Cardiac muscle cell (in vitro differentiated cells and primary cell): ENCODE measurements at regions not wholly inside any gene's neighbourhood (a gene's known extent, or its start where the extent isn't known, plus 50 kb on each side); places are given as distances from the start of the nearest gene placed in this dataset.

Source experiments
- DNase-seq, 2 donors: peaks; one replicate each; pipeline versions ENCODE4 v3.0.0 to v3.0.0-alpha.2; 2010 to 2017; ENCODE audit warnings: low read depth in 1 of 2, low spot score in 1 of 2
- H3K27ac ChIP-seq: fragments of 200-600 bp; sonication (generic); 2 replicates; pipeline ENCODE4 v1.5.1; 2016
- H3K27me3 ChIP-seq: fragments of 200-600 bp; sonication (generic); 2 replicates; pipeline ENCODE4 v1.6.0; 2016; ENCODE audit warnings: control low read depth
- H3K36me3 ChIP-seq: fragments of 200-600 bp; sonication (generic); 2 replicates; pipeline ENCODE4 v1.5.1; 2016; ENCODE audit warnings: control low read depth
- H3K4me1 ChIP-seq: fragments of 200-600 bp; sonication (generic); 2 replicates; pipeline ENCODE4 v1.8.1; 2017; ENCODE audit warnings: low read depth, mild to moderate bottlenecking, mixed run types
- H3K4me3 ChIP-seq: fragments of 200-600 bp; sonication (generic); 2 replicates; pipeline ENCODE4 v1.5.1; 2016; ENCODE audit warnings: mild to moderate bottlenecking
- H3K9me3 ChIP-seq: fragments of 200-600 bp; sonication (generic); 2 replicates; pipeline ENCODE4 v1.5.1; 2017; ENCODE audit warnings: low read depth, mild to moderate bottlenecking, control low read depth
- TF ChIP-seq, protein P1 (sequence below): IDR thresholded peaks from 2 replicates; pipeline ENCODE4 v1.5.1; 2012; ENCODE audit warnings: low read depth, mild to moderate bottlenecking, low read length

DNA sequence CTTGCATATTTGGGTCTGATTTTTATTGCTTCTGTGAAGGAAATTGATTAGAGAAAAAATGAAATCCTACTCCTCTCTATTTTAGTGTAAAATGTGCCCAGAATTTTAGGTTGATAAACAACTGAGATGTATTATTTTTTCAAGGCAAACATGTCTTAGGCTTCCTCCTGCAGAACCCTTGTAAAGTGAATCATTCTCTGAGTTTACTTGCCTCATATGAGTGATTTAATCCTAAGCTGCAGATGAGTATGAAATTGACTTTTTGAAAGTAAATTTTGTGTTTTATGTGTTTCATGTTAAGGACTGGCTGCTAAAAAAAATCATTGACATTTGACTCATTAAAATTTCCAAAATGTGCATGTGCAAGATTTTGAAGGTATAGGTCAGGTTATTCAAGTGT, 138.5 kb upstream of the PHACTR1 start:
- H3K27ac ChIP-seq = no peak overlapping the region
- H3K36me3 ChIP-seq = no peaks in the 10 kb centered on the region
- H3K9me3 ChIP-seq = no peaks in the 10 kb centered on the region
- TF ChIP-seq, protein P1, sequence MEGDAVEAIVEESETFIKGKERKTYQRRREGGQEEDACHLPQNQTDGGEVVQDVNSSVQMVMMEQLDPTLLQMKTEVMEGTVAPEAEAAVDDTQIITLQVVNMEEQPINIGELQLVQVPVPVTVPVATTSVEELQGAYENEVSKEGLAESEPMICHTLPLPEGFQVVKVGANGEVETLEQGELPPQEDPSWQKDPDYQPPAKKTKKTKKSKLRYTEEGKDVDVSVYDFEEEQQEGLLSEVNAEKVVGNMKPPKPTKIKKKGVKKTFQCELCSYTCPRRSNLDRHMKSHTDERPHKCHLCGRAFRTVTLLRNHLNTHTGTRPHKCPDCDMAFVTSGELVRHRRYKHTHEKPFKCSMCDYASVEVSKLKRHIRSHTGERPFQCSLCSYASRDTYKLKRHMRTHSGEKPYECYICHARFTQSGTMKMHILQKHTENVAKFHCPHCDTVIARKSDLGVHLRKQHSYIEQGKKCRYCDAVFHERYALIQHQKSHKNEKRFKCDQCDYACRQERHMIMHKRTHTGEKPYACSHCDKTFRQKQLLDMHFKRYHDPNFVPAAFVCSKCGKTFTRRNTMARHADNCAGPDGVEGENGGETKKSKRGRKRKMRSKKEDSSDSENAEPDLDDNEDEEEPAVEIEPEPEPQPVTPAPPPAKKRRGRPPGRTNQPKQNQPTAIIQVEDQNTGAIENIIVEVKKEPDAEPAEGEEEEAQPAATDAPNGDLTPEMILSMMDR = no peak
- no peak overlapping the region for H3K4me3 ChIP-seq
- no peak for DNase-seq
- no peaks in the 10 kb centered on the region for H3K27me3 ChIP-seq
- H3K4me1 ChIP-seq = no peaks in the 10 kb centered on the region

DNA sequence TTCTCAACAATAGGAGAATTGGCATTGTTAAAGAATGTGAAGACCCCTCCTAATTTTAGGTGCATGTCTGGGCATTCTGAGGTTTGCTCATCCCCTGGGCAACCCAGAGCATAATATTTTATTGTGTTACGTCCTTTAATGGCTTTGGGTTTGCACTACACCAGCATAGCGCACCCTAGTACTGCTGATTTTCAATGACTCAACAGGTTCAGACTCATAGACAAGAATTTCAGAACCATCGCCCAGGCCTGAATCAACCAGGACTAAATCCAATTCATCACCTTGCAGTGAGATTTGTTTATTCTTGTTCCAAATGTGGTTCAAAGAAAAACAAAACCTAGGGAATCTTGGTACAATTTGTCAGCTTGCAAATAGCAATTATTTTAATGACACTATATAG, 137.8 kb upstream of the PHACTR1 start:
- no peaks in the 10 kb centered on the region for H3K27me3 ChIP-seq
- TF ChIP-seq, protein P1 = no peak
- no peaks in the 10 kb centered on the region for H3K36me3 ChIP-seq
- H3K4me1 ChIP-seq = no peaks in the 10 kb centered on the region
- no peaks in the 10 kb centered on the region for H3K9me3 ChIP-seq
- no peak overlapping the region for H3K27ac ChIP-seq
- no peak overlapping the region for H3K4me3 ChIP-seq
- DNase-seq = no peak

DNA sequence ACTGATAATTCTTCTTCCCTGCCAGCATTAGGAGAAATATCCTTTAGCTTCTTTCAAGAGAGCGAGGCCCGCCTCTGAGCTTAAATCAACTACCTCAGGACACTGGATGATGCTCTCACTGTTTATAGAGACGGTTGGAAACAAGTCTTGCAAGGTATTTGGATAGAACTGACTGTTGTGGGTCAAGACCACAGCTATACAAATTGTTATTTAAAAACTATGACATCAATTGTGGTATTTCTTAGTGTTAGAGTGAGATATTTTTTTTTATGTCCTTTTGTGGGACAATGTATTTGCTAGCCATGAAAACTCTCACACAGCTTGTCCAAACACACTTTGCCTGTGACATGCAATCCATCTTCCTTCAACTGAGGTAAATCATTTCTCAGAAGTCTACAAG, 136.3 kb upstream of the PHACTR1 start:
- Histone ChIP-seq H3K27ac (no peak overlapping the region), H3K4me3 (no peak overlapping the region), H3K4me1 (no peaks in the 10 kb centered on the region), H3K27me3 (no peaks in the 10 kb centered on the region), H3K9me3 (no peaks in the 10 kb centered on the region), H3K36me3 (no peaks in the 10 kb centered on the region)
- TF ChIP-seq, protein P1 = no peak
- DNase-seq = no peak

DNA sequence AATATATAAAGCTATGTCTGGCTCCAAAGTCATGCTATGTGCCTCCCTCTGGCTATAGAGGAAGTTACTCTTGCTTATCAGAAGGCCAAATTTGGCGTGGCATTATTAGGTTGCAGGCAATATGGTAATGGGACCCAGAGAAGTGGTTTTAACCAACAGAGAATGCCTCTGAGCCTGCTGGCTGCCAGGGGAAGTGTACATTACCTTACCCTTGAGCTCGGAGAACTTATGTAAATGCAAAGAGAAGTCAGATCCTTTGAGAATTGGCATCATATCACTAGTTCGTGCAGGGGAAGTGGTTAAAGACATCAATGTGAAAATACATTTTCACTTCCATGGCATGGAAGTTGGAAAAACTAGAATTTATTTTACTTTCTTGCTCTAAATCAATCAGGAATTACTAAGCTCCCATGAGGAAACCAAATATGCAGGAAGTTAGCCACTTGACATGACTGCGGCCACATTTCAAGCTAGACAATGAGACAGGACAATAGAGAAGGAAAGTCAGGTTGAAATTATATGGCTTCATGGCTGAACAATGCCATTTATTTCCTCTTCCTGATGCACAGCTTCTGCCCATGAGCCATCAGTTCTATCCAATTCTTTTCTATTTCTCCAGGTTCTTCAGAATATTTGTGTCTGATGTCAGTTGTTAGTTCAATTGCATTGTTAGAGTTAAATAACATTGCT, 134.0 kb upstream of the PHACTR1 start:
- DNase-seq = no peak
- Histone ChIP-seq H3K4me3 (no peak overlapping the region), H3K27me3 (no peaks in the 10 kb centered on the region), H3K4me1 (no peaks in the 10 kb centered on the region), H3K27ac (no peak overlapping the region), H3K36me3 (no peaks in the 10 kb centered on the region), H3K9me3 (no peaks in the 10 kb centered on the region)
- TF ChIP-seq, protein P1 = no peak

DNA sequence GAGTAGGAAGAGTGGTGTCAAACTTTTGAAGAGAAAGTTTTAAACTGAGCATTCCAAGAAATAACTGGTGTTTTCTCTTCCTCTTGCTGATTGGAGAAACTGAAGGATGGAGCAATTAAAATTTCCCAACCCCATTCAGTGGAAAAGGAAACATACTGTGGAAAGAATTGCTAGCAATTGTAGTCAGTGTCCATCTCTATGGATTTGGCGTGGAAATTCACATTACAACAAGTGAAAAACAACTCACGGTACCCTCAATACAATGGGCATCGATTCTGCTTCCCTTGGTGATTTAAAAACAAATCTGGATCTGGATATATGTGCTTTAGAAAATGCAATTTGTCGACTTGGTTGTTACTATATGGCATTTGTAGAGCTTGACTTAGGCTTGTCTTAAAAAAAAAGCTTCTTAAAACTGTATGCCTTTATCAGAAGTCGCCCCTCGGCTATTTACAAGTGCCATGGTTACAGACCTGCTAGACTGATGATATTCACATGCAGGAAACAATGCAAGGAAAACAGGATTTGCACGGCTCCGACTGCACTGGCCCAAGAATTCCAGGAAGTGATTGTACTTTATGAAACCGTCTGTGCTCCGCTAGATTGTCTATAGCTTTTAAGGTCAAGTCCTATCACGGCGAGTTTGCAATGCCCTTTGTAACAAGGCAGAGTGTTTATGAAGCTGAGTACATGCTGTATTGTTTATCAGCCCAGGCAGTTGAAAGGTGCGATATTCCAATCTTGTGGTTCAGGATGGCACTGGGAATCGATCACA, 131.7 kb upstream of the PHACTR1 start:
- H3K4me1 ChIP-seq = no peaks in the 10 kb centered on the region
- H3K36me3 ChIP-seq = no peaks in the 10 kb centered on the region
- no peaks in the 10 kb centered on the region for H3K27me3 ChIP-seq
- peak in 1 of 2 donors; percentile 54 for DNase-seq
- H3K4me3 ChIP-seq = no peak overlapping the region
- H3K9me3 ChIP-seq = no peaks in the 10 kb centered on the region
- no peak overlapping the region for H3K27ac ChIP-seq
- TF ChIP-seq, protein P1 = no peak
